ENCODE measurements at regions not wholly inside any gene's neighbourhood (a gene's known extent, or its start where the extent isn't known, plus 50 kb on each side); places are given as distances from the start of the nearest gene placed in this dataset.

DNA sequence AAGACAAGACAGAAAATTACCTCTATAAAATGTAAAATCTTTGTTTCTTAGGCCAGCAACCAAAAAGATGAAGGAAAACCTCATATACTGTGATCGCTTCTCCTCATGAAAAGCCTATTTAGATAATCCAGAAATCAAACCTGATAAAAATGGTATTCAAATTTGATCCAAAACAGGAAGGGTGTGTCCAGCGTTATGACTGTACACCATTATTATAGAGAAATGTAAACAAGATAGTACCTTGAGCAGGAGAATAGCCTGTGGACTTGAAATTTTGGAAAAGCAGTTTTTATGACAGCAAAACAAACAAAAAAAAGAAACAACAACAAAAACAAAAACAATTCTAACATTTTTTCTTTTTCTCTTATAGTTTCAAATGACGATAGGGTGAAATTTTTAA is 1382.8 kb upstream of the CDH9 start (continued):
- TF ChIP-seq SIN3A (conservative IDR thresholded peaks at IDR 0.05 in 1 of 2, IDR thresholded peaks at IDR 0.05 in 1 of 2; ENCODE audit: low read depth in 1 of 2, low read length in 2 of 2), result no peak

All from H1 (cell line).